CD4-positive, alpha-beta T cell treated with Interleukin-4 for 4 hours (primary cell): ENCODE measurements at regions not wholly inside any gene's neighbourhood (a gene's known extent, or its start where the extent isn't known, plus 50 kb on each side); places are given as distances from the start of the nearest gene placed in this dataset.

Experiments
- DNase-seq: peaks from one replicate; pipeline ENCODE4 v3.0.0-alpha.2; 2020

- DNase-seq, result no peak
Observed at GRCh38 chr12:76216585-76217472, 131.4 kb downstream of the BBS10 start.

- DNase-seq, result no peak
Observed at GRCh38 chr12:76208129-76208528, 123.6 kb upstream of the NAP1L1 start.

- DNase-seq, result no peak
Observed at GRCh38 chr12:76206677-76207072, 122.2 kb upstream of the NAP1L1 start.

- no peak for DNase-seq
Observed at GRCh38 chr12:76206039-76206676, 121.7 kb upstream of the NAP1L1 start.

- no peak for DNase-seq
Observed at GRCh38 chr12:76202621-76203020, 118.1 kb upstream of the NAP1L1 start.

- DNase-seq, result no peak
Observed at GRCh38 chr12:76201758-76202157, 117.3 kb upstream of the NAP1L1 start.

- no peak for DNase-seq
Observed at GRCh38 chr12:76201316-76201715, 116.8 kb upstream of the NAP1L1 start.

GRCh38 chr12:76199808-76200207 is 115.3 kb upstream of the NAP1L1 start:
- no peak for DNase-seq

- DNase-seq, result no peak
Observed at GRCh38 chr12:76198839-76199238, 114.4 kb upstream of the NAP1L1 start.

GRCh38 chr12:76197283-76197682 is 112.8 kb upstream of the NAP1L1 start:
- DNase-seq, result no peak

GRCh38 chr12:76195920-76196319 is 111.4 kb upstream of the NAP1L1 start:
- no peak for DNase-seq

- no peak for DNase-seq
Observed at GRCh38 chr12:76194724-76195123, 110.2 kb upstream of the NAP1L1 start.

GRCh38 chr12:76193961-76194360 is 109.5 kb upstream of the NAP1L1 start:
- DNase-seq, result no peak

- no peak for DNase-seq
Observed at GRCh38 chr12:76192416-76192815, 107.9 kb upstream of the NAP1L1 start.

GRCh38 chr12:76190299-76190698 is 105.8 kb upstream of the NAP1L1 start:
- DNase-seq, result no peak

- no peak for DNase-seq
Observed at GRCh38 chr12:76189851-76190250, 105.4 kb upstream of the NAP1L1 start.

- no peak for DNase-seq
Observed at GRCh38 chr12:76187177-76187576, 102.7 kb upstream of the NAP1L1 start.

- no peak for DNase-seq
Observed at GRCh38 chr12:76186131-76186906, 101.8 kb upstream of the NAP1L1 start.

- peak; percentile 0 for DNase-seq
Observed at GRCh38 chr12:76183459-76184186, 99.1 kb upstream of the NAP1L1 start.

- no peak for DNase-seq
Observed at GRCh38 chr12:76180401-76181277, 96.2 kb upstream of the NAP1L1 start.

- no peak for DNase-seq
Observed at GRCh38 chr12:76178452-76178851, 94.0 kb upstream of the NAP1L1 start.

GRCh38 chr12:76177821-76178220 is 93.3 kb upstream of the NAP1L1 start:
- DNase-seq, result no peak
